ENCODE measurements at regions not wholly inside any gene's neighbourhood (a gene's known extent, or its start where the extent isn't known, plus 50 kb on each side); places are given as distances from the start of the nearest gene placed in this dataset.

DNA sequence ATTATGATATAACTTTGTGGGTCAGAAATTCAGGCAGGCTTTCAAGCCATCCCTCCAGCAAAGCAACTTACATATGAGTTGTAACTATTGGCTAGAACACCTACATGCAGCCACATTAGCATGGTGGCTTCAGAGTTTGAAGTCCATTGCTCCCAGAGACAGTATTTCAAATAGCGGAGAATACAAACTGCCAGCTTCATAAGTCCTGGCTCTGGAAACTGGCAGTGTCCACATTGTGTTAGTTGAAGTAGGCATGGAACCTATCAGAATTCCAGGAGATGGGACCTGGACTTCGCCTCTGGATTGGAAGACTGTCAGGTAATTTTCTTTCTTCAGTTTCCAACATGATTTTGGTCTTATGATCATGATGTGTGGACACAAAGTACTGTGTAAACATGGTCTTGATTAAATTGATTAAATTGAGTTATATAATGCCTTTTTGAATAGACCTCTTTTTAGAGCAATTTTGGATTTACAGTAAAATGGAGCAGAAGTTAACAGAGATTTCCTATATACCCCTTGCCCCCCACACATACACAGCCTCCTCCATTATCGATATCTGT is 209.9 kb upstream of the NAV2 start:
- TF ChIP-seq, protein P1, sequence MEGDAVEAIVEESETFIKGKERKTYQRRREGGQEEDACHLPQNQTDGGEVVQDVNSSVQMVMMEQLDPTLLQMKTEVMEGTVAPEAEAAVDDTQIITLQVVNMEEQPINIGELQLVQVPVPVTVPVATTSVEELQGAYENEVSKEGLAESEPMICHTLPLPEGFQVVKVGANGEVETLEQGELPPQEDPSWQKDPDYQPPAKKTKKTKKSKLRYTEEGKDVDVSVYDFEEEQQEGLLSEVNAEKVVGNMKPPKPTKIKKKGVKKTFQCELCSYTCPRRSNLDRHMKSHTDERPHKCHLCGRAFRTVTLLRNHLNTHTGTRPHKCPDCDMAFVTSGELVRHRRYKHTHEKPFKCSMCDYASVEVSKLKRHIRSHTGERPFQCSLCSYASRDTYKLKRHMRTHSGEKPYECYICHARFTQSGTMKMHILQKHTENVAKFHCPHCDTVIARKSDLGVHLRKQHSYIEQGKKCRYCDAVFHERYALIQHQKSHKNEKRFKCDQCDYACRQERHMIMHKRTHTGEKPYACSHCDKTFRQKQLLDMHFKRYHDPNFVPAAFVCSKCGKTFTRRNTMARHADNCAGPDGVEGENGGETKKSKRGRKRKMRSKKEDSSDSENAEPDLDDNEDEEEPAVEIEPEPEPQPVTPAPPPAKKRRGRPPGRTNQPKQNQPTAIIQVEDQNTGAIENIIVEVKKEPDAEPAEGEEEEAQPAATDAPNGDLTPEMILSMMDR (conservative IDR thresholded peaks at IDR 0.05), result no peak
- TF ChIP-seq ZFX (IDR thresholded peaks at IDR 0.05), result no peak

All from C4-2B (cell line).